Neural cell (in vitro differentiated cells): ENCODE measurements at regions not wholly inside any gene's neighbourhood (a gene's known extent, or its start where the extent isn't known, plus 50 kb on each side); places are given as distances from the start of the nearest gene placed in this dataset.

ENCODE experiments used
- H2AFZ ChIP-seq: fragments of 200-600, 300-800 bp; sonication (generic), shearing (Covaris generic); 2 replicates; pipeline ENCODE4 v1.6.0; 2014; ENCODE audit warnings: low read depth, mild to moderate bottlenecking, antibody characterized with exemption, low read length, moderate library complexity
- H3F3A ChIP-seq: fragments of 200-600 bp; shearing (Covaris generic); 2 replicates; pipeline ENCODE4 v1.6.1; 2016; ENCODE audit warnings: mild to moderate bottlenecking, moderate library complexity, mixed read lengths, antibody characterized with exemption, low read length; ENCODE audit not compliant: insufficient read depth, poor library complexity, severe bottlenecking
- H3K27ac ChIP-seq: fragments of 200-600, 300-800 bp; sonication (generic), shearing (Covaris generic); 2 replicates; pipeline ENCODE4 v1.5.1; 2014; ENCODE audit warnings: mild to moderate bottlenecking, low read length, moderate library complexity
- H3K27me3 ChIP-seq: fragments of 300-800, 200-600 bp; sonication (generic), shearing (Covaris generic); 2 replicates; pipeline ENCODE4 v1.6.0; 2014; ENCODE audit warnings: mild to moderate bottlenecking, low read depth, low read length, moderate library complexity; ENCODE audit not compliant: insufficient read depth
- H3K36me3 ChIP-seq: fragments of 300-800, 200-600 bp; sonication (generic), shearing (Covaris generic); 2 replicates; pipeline ENCODE4 v1.5.1; 2014; ENCODE audit warnings: mild to moderate bottlenecking, antibody characterized with exemption, low read length, moderate library complexity; ENCODE audit not compliant: insufficient read depth
- H3K4me2 ChIP-seq: fragments of 300-800, 200-600 bp; sonication (generic), shearing (Covaris generic); 2 replicates; pipeline ENCODE4 v1.6.0; 2014; ENCODE audit warnings: mild to moderate bottlenecking, low read length
- H3K4me3 ChIP-seq: fragments of 300-800, 200-600 bp; sonication (generic), shearing (Covaris generic); 2 replicates; pipeline ENCODE4 v1.5.1; 2014; ENCODE audit warnings: mild to moderate bottlenecking, low read length, moderate library complexity
- H3K79me2 ChIP-seq: fragments of 200-600 bp; shearing (Covaris generic); replicated peaks from 2 replicates; pipeline ENCODE4 v1.6.0; 2014; ENCODE audit warnings: mild to moderate bottlenecking, low read length, moderate library complexity; ENCODE audit not compliant: insufficient read depth
- H3K9ac ChIP-seq: fragments of 300-800, 200-600 bp; sonication (generic), shearing (Covaris generic); 2 replicates; pipeline ENCODE4 v1.6.1; 2016; ENCODE audit warnings: mild to moderate bottlenecking, low read length, mixed read lengths
- H3K9me2 ChIP-seq: fragments of 200-600 bp; shearing (Covaris generic); 2 replicates; pipeline ENCODE4 v1.6.1; 2016; ENCODE audit warnings: mild to moderate bottlenecking, low read length, mixed read lengths; ENCODE audit not compliant: insufficient read depth
- H3K9me3 ChIP-seq: fragments of 200-600, 300-800 bp; sonication (generic), shearing (Covaris generic); 2 replicates; pipeline ENCODE4 v1.6.1; 2016; ENCODE audit warnings: mild to moderate bottlenecking, mixed run types, low read length, moderate library complexity, mixed read lengths
- H4K20me1 ChIP-seq: fragments of 200-600 bp; shearing (Covaris generic); 2 replicates; pipeline ENCODE4 v1.6.1; 2016; ENCODE audit warnings: mild to moderate bottlenecking, mixed run types; ENCODE audit not compliant: insufficient read depth
- EP300 ChIP-seq: fragments of 450-650 bp; conservative IDR thresholded peaks from 2 replicates; pipeline ENCODE4 v1.6.1; 2014; ENCODE audit warnings: antibody characterized with exemption, mild to moderate bottlenecking, moderate library complexity; ENCODE audit not compliant: poor library complexity, severe bottlenecking
- EZH2 ChIP-seq: fragments of 200-600, 300-800 bp; shearing (Covaris generic), sonication (generic); IDR thresholded peaks from 2 replicates; pipeline ENCODE4 v1.6.1; 2014; ENCODE audit warnings: antibody characterized with exemption, low read length, borderline replicate concordance, mild to moderate bottlenecking; ENCODE audit not compliant: insufficient read depth, poor library complexity, severe bottlenecking
- MXI1 ChIP-seq: fragments of 450-650 bp; conservative IDR thresholded peaks from 2 replicates; pipeline ENCODE4 v1.6.1; 2014; ENCODE audit warnings: antibody characterized with exemption, mild to moderate bottlenecking; ENCODE audit not compliant: poor library complexity, severe bottlenecking
- POLR2AphosphoS5 ChIP-seq: IDR thresholded peaks from 2 replicates; pipeline ENCODE4 v1.6.1; 2012
- RAD21 ChIP-seq: fragments of 450-650 bp; conservative IDR thresholded peaks from 2 replicates; pipeline ENCODE4 v1.6.1; 2014; ENCODE audit warnings: antibody characterized with exemption, mild to moderate bottlenecking, moderate library complexity
- SMC3 ChIP-seq: fragments of 450-650 bp; conservative IDR thresholded peaks from 2 replicates; pipeline ENCODE4 v1.6.1; 2014; ENCODE audit warnings: antibody characterized with exemption, mild to moderate bottlenecking, moderate library complexity; ENCODE audit not compliant: poor library complexity
- TAF1 ChIP-seq: IDR thresholded peaks from 2 replicates; pipeline ENCODE4 v1.6.1; 2012; ENCODE audit warnings: low read depth
- TF ChIP-seq, protein P1 (sequence below): IDR thresholded peaks from 2 replicates; pipeline ENCODE4 v1.6.1; 2012; ENCODE audit warnings: borderline replicate concordance
- TF ChIP-seq, protein P2 (sequence below): fragments of 450-650 bp; IDR thresholded peaks from 2 replicates; pipeline ENCODE4 v1.5.1; 2014; ENCODE audit warnings: antibody characterized with exemption, mild to moderate bottlenecking, moderate library complexity; ENCODE audit not compliant: poor library complexity, severe bottlenecking

DNA sequence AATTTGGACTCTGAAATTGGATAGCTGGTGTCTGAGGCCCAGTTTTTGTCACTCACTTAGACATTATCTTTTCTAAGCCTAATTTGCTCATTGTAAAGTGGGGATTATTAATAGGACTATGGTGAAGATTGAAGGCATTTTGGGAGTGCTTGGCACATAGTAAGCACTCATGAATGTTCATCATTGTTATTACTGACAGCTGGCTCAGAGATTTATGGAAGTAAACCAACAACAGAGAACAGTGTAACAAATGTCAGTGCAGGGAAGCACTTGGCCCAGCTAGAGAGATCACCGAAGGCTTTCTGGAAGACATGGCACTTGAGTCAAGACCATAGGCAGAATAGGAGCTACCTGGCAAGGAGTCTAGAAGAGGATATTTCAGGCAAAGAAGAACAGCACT lies 92.3 kb downstream of the RFC3 start:
- Histone ChIP-seq H4K20me1 (no peaks in the 10 kb centered on the region), H3K9me3 (no peaks in the 10 kb centered on the region), H3K9ac (no peak overlapping the region), H3K4me2 (no peak overlapping the region), H3K36me3 (no peaks in the 10 kb centered on the region), H3F3A (no peaks in the 10 kb centered on the region), H3K27ac (no peak overlapping the region), H3K79me2 (no peaks in the 10 kb centered on the region), H3K4me3 (no peak overlapping the region), H3K9me2 (no peaks in the 10 kb centered on the region), H2AFZ (no peak overlapping the region), H3K27me3 (no peaks in the 10 kb centered on the region)
- TF ChIP-seq EP300, result no peak
- no peak for TF ChIP-seq SMC3
- TF ChIP-seq, protein P1, sequence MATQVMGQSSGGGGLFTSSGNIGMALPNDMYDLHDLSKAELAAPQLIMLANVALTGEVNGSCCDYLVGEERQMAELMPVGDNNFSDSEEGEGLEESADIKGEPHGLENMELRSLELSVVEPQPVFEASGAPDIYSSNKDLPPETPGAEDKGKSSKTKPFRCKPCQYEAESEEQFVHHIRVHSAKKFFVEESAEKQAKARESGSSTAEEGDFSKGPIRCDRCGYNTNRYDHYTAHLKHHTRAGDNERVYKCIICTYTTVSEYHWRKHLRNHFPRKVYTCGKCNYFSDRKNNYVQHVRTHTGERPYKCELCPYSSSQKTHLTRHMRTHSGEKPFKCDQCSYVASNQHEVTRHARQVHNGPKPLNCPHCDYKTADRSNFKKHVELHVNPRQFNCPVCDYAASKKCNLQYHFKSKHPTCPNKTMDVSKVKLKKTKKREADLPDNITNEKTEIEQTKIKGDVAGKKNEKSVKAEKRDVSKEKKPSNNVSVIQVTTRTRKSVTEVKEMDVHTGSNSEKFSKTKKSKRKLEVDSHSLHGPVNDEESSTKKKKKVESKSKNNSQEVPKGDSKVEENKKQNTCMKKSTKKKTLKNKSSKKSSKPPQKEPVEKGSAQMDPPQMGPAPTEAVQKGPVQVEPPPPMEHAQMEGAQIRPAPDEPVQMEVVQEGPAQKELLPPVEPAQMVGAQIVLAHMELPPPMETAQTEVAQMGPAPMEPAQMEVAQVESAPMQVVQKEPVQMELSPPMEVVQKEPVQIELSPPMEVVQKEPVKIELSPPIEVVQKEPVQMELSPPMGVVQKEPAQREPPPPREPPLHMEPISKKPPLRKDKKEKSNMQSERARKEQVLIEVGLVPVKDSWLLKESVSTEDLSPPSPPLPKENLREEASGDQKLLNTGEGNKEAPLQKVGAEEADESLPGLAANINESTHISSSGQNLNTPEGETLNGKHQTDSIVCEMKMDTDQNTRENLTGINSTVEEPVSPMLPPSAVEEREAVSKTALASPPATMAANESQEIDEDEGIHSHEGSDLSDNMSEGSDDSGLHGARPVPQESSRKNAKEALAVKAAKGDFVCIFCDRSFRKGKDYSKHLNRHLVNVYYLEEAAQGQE, result no peak
- TF ChIP-seq, protein P2, sequence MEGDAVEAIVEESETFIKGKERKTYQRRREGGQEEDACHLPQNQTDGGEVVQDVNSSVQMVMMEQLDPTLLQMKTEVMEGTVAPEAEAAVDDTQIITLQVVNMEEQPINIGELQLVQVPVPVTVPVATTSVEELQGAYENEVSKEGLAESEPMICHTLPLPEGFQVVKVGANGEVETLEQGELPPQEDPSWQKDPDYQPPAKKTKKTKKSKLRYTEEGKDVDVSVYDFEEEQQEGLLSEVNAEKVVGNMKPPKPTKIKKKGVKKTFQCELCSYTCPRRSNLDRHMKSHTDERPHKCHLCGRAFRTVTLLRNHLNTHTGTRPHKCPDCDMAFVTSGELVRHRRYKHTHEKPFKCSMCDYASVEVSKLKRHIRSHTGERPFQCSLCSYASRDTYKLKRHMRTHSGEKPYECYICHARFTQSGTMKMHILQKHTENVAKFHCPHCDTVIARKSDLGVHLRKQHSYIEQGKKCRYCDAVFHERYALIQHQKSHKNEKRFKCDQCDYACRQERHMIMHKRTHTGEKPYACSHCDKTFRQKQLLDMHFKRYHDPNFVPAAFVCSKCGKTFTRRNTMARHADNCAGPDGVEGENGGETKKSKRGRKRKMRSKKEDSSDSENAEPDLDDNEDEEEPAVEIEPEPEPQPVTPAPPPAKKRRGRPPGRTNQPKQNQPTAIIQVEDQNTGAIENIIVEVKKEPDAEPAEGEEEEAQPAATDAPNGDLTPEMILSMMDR, result no peak
- TF ChIP-seq TAF1, result no peak
- TF ChIP-seq POLR2AphosphoS5, result no peak
- no peak for TF ChIP-seq RAD21
- TF ChIP-seq MXI1, result no peak
- no peak for TF ChIP-seq EZH2

DNA sequence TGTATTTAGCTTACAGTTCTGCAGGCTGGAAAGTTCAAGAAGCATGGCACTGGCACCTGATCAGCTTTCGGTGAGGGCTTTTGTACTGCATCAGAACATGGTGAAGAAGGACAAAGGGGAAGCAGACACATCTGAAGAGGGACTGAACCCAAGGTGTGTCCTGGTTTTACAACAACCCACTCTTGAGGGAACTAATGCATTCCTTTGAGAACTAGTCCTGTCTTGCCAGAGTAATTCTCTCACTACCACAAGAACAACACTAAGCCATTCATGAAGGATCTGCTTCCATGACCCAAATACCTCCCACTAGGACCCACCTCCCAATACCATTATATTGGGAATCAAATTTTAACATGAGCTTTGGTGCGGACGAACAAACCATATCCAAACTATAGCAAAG lies 93.6 kb downstream of the RFC3 start:
- H3K27me3 ChIP-seq, result no peaks in the 10 kb centered on the region
- no peak overlapping the region for H2AFZ ChIP-seq
- H3K79me2 ChIP-seq, result no peaks in the 10 kb centered on the region
- H3K9me2 ChIP-seq, result no peaks in the 10 kb centered on the region
- no peaks in the 10 kb centered on the region for H3F3A ChIP-seq
- H3K4me2 ChIP-seq, result no peak overlapping the region
- H3K9ac ChIP-seq, result no peak overlapping the region
- TF ChIP-seq EZH2, result no peak
- no peak for TF ChIP-seq RAD21
- no peak for TF ChIP-seq TAF1
- no peak for TF ChIP-seq SMC3
- TF ChIP-seq POLR2AphosphoS5, result no peak
- TF ChIP-seq EP300, result no peak
- TF ChIP-seq, protein P2, result no peak
- no peak for TF ChIP-seq MXI1
- TF ChIP-seq, protein P1, result no peak
- no peaks in the 10 kb centered on the region for H4K20me1 ChIP-seq
- no peaks in the 10 kb centered on the region for H3K9me3 ChIP-seq
- no peak overlapping the region for H3K27ac ChIP-seq
- H3K4me3 ChIP-seq, result no peak overlapping the region
- no peaks in the 10 kb centered on the region for H3K36me3 ChIP-seq
